ENCODE measurements at regions not wholly inside any gene's neighbourhood (a gene's known extent, or its start where the extent isn't known, plus 50 kb on each side); places are given as distances from the start of the nearest gene placed in this dataset.

- H3K4me1 ChIP-seq (ENCODE audit: control insufficient read depth, insufficient read depth, low read length) = no peaks in the 10 kb centered on the region
- H3K27ac ChIP-seq (ENCODE audit: low read depth, low read length) = no peak overlapping the region
- no peak overlapping the region for H3K4me3 ChIP-seq (ENCODE audit: low read depth, low read length)
- H3K27me3 ChIP-seq (ENCODE audit: control insufficient read depth, insufficient read depth, low read length) = no peaks in the 10 kb centered on the region
- no peaks in the 10 kb centered on the region for H3K36me3 ChIP-seq (ENCODE audit: control insufficient read depth, insufficient read depth, low read length)
- H3K9me3 ChIP-seq (ENCODE audit: control insufficient read depth, insufficient read depth, low read depth, low read length) = peaks cover 48% of the 10 kb centered on the region
- no peak overlapping the region for H3K9ac ChIP-seq (ENCODE audit: low read length)
Measured at GRCh38 chrX:144918936-144919335, 328.4 kb upstream of the SPANXN1 start.

- Histone ChIP-seq H3K27me3 (ENCODE audit: control insufficient read depth, insufficient read depth, low read length) (no peaks in the 10 kb centered on the region), H3K9me3 (ENCODE audit: control insufficient read depth, insufficient read depth, low read depth, low read length) (peaks cover 14% of the 10 kb centered on the region), H3K4me3 (ENCODE audit: low read depth, low read length) (no peak overlapping the region)
Measured at GRCh38 chrX:144946666-144947065, 300.6 kb upstream of the SPANXN1 start.

More at GRCh38 chrX:144946666-144947065, 300.6 kb upstream of the SPANXN1 start:
- no peak overlapping the region for H3K27ac ChIP-seq (ENCODE audit: low read depth, low read length)
- H3K36me3 ChIP-seq (ENCODE audit: control insufficient read depth, insufficient read depth, low read length) = no peaks in the 10 kb centered on the region
- no peak overlapping the region for H3K9ac ChIP-seq (ENCODE audit: low read length)
- H3K4me1 ChIP-seq (ENCODE audit: control insufficient read depth, insufficient read depth, low read length) = no peaks in the 10 kb centered on the region
